Astrocyte (in vitro differentiated cells and primary cell): ENCODE measurements at regions not wholly inside any gene's neighbourhood (a gene's known extent, or its start where the extent isn't known, plus 50 kb on each side); places are given as distances from the start of the nearest gene placed in this dataset.

Source experiments
- CTCF ChIP-seq: IDR thresholded peaks from 2 replicates; pipeline ENCODE4 v1.5.1; 2011; ENCODE audit warnings: low read depth, mild to moderate bottlenecking, inconsistent platforms, low read length, moderate library complexity; ENCODE audit not compliant: insufficient read depth
- EZH2 ChIP-seq: IDR thresholded peaks from 2 replicates; pipeline ENCODE4 v1.6.1; 2012; ENCODE audit warnings: mild to moderate bottlenecking, low read length, inconsistent platforms; ENCODE audit not compliant: insufficient read depth

GRCh38 chr9:119991797-119992196 is 588.2 kb downstream of the CDK5RAP2 start:
- no peak for TF ChIP-seq CTCF
- TF ChIP-seq EZH2, result no peak
